ENCODE measurements at regions not wholly inside any gene's neighbourhood (a gene's known extent, or its start where the extent isn't known, plus 50 kb on each side); places are given as distances from the start of the nearest gene placed in this dataset.

DNA sequence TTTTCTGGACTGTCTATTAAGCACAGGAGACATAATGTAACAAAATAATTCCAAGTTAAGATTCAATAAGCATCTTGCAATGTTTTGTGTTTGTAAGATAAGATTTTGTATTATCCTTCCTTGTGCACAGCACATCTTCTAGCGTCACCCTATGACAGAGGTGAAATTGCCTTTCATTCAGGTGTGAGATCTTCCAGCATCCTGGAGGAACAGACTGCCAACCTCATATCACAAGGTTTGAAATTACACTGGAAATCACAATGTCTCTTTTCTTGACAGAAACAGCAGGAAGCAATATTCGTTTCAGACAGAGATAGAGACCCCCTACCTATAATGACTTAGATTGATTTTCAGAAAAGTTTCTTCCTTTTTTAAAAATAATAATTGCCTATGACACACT lies 668.6 kb downstream of the GABRG1 start:
- Histone ChIP-seq H3K4me1 (ENCODE audit: low read depth) (no peaks in the 10 kb centered on the region), H3K9me3 (no peaks in the 10 kb centered on the region), H3K36me3 (ENCODE audit: low read depth) (no peaks in the 10 kb centered on the region), H3K4me3 (no peak overlapping the region)
- no peak for DNase-seq
- intact Hi-C loops (cut with DNase I, micrococcal nuclease) = loop anchor here in 1 of 2 donors (10.0 kb wide), 1 partner anchor 820 kb away; no protein-coding TSS in a partner anchor
- ATAC-seq = no peak
- TF ChIP-seq, protein P1, sequence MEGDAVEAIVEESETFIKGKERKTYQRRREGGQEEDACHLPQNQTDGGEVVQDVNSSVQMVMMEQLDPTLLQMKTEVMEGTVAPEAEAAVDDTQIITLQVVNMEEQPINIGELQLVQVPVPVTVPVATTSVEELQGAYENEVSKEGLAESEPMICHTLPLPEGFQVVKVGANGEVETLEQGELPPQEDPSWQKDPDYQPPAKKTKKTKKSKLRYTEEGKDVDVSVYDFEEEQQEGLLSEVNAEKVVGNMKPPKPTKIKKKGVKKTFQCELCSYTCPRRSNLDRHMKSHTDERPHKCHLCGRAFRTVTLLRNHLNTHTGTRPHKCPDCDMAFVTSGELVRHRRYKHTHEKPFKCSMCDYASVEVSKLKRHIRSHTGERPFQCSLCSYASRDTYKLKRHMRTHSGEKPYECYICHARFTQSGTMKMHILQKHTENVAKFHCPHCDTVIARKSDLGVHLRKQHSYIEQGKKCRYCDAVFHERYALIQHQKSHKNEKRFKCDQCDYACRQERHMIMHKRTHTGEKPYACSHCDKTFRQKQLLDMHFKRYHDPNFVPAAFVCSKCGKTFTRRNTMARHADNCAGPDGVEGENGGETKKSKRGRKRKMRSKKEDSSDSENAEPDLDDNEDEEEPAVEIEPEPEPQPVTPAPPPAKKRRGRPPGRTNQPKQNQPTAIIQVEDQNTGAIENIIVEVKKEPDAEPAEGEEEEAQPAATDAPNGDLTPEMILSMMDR (IDR thresholded peaks at IDR 0.05) = no peak

DNA sequence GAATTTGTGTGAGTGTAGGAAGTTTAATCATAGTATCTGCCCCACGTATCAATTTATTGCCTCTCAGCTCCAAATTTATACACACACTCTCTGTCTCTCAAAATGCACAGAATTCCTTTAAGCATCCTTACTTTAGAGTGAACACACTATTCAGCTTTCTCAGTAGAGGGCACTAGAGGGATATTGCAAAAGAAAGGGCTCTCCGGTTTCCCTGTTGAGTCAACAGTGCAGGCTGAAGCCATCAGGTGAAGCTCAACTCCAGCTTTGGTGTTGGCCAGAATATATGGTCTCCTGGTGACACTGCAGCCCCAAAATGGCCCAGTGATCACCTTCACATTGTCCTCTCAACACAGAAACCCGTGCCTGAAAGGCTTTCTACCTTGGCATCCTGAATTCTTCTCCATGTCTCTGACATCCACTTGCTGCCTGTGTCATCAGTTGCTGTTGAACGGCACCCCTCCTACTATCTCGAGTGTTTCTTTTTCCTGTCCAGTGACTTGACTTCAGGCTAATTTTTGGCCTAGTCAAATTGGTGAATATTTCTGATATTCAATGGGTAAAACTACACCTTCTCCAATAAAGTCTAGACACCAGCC lies 670.5 kb downstream of the GABRG1 start:
- TF ChIP-seq, protein P1 (IDR thresholded peaks at IDR 0.05) = no peak
- ATAC-seq (peak; percentile 69), DNase-seq (no peak)
- no peaks in the 10 kb centered on the region for H3K9me3 ChIP-seq
- intact Hi-C loops (cut with DNase I, micrococcal nuclease) = loop anchor here in 1 of 2 donors (10.0 kb wide), 1 partner anchor 821 kb away; no protein-coding TSS in a partner anchor
- H3K36me3 ChIP-seq (ENCODE audit: low read depth) = no peaks in the 10 kb centered on the region
- no peak overlapping the region for H3K4me3 ChIP-seq
- H3K4me1 ChIP-seq (ENCODE audit: low read depth) = no peaks in the 10 kb centered on the region

DNA sequence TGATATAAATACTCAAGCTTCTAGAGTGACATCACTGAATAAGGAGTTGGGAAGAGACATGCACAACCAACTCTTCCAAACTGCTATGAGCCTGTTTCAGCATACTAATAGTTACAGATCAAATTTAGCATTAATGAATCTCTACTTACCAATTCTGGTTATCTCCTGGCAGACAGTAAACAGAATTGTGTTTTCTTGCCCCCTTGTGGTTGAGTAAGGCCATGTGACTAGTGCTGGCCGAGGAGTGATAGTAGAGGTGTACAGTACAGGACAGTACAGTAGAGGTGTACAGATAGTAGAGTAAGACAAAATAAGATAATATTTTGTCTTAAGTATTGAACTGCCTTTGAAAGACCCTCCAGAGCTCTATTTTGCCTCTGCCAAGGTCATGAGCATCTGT lies 681.4 kb downstream of the GABRG1 start:
- intact Hi-C loops (cut with DNase I, micrococcal nuclease) = no loop called here
- H3K4me3 ChIP-seq = no peak overlapping the region
- ATAC-seq = no peak
- H3K36me3 ChIP-seq (ENCODE audit: low read depth) = no peaks in the 10 kb centered on the region
- no peaks in the 10 kb centered on the region for H3K9me3 ChIP-seq
- DNase-seq = peak in 1 of 3 donors; percentile 4
- TF ChIP-seq, protein P1 (IDR thresholded peaks at IDR 0.05) = no peak
- no peaks in the 10 kb centered on the region for H3K4me1 ChIP-seq (ENCODE audit: low read depth)

DNA sequence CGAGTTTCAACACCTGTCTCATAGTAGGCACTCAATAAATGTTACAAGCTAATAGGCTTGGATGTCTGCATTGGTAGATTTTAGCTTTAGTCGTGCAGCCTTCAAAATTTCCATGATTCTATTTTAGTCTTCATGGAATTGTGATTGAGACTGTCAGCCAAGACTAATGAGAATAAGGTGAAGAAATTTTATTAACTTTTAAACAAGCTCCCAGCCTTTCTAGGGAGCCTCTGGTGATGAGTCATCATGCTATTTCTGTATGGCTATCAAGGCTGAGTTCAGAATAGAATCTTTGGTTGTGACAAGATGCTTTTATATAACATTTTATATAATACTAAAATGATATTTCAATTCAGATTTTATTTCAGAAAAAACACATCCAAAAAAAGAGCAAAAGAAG lies 685.8 kb downstream of the GABRG1 start:
- intact Hi-C loops (cut with DNase I, micrococcal nuclease) = no loop called here
- H3K36me3 ChIP-seq (ENCODE audit: low read depth) = no peaks in the 10 kb centered on the region
- ATAC-seq = no peak
- no peak for DNase-seq
- H3K4me3 ChIP-seq = no peak overlapping the region
- no peaks in the 10 kb centered on the region for H3K9me3 ChIP-seq
- TF ChIP-seq, protein P1 (IDR thresholded peaks at IDR 0.05) = no peak
- no peaks in the 10 kb centered on the region for H3K4me1 ChIP-seq (ENCODE audit: low read depth)

DNA sequence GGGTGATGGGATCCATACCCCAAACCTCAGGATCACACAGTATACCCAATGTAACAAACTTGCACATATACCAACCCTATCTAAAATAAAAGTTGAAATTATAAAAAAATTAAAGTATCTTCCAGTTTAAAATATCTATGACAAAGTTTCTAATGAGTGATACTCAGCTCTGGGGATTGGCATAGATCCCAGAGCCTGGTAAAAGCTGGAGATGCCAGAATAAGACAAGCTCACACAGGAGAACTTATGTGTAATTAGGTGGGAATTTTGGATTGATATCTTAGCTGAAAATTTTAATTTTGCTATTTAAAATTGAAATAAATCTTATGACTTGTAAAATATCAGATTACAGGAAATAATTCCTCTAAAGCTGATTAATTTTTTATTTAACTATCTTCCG lies 686.5 kb downstream of the GABRG1 start:
- no peak overlapping the region for H3K4me3 ChIP-seq
- DNase-seq (no peak), ATAC-seq (no peak)
- H3K9me3 ChIP-seq = no peaks in the 10 kb centered on the region
- no peaks in the 10 kb centered on the region for H3K36me3 ChIP-seq (ENCODE audit: low read depth)
- TF ChIP-seq, protein P1 (IDR thresholded peaks at IDR 0.05) = no peak
- intact Hi-C loops (cut with DNase I, micrococcal nuclease) = no loop called here
- no peaks in the 10 kb centered on the region for H3K4me1 ChIP-seq (ENCODE audit: low read depth)

DNA sequence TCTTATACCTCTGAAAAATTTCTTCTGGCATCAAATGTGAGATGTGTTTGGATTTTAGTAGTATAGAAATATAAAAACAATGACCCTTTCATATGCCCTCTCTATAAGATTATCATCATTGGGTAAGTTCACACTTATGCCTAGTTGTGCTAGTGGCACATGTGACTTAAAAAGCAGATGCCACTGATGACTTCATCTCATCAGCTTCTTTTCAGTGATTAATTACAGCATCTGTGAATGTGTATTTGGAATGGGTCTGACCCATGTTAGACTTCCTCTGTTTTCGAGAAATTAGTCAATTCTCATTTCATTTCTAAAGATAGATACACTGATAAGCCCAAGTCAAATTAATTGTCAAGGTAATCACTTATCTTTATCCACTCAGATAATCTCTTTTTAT lies 698.7 kb downstream of the GABRG1 start:
- H3K4me1 ChIP-seq (ENCODE audit: low read depth) = no peaks in the 10 kb centered on the region
- intact Hi-C loops (cut with DNase I, micrococcal nuclease) = no loop called here

More for the DNA sequence above, 698.7 kb downstream of the GABRG1 start:
- Histone ChIP-seq H3K9me3 (no peaks in the 10 kb centered on the region), H3K4me3 (no peak overlapping the region), H3K36me3 (ENCODE audit: low read depth) (no peaks in the 10 kb centered on the region)
- TF ChIP-seq, protein P1 (IDR thresholded peaks at IDR 0.05) = no peak
- no peak for ATAC-seq
- DNase-seq = no peak
